HepG2 (cell line): ENCODE measurements at regions not wholly inside any gene's neighbourhood (a gene's known extent, or its start where the extent isn't known, plus 50 kb on each side); places are given as distances from the start of the nearest gene placed in this dataset.

Source experiments
- ATAC-seq: fragments of 200-7000 bp; cut with Tn5 transposase; 3 replicates; pipeline ENCODE4 v1.9.1; 2020; ENCODE audit warnings: mild to moderate bottlenecking, moderate library complexity
- BruUV-seq: library from RNA; stranded (reverse); fragments of 400-500 nt; replicated peaks from 2 replicates; lab custom pipeline; 2021; lab: Mats Ljungman, UMichigan
- CTCF ChIA-PET: fragments of 300-600 bp; formaldehyde crosslinking; extraction: SDS; loops from one replicate; lab custom pipeline; 2021; ENCODE audit warnings: low total read pairs, inconsistent platforms, low intra/inter-chr PET ratio; lab: Yijun Ruan, JAX
- POLR2A ChIA-PET: fragments of 350-600 bp; sonication (Branson Sonifier 250); formaldehyde crosslinking; loops from one replicate; lab custom pipeline; 2020; ENCODE audit warnings: antibody characterized with exemption, inconsistent platforms; lab: Yijun Ruan, JAX
- DNase-seq: peaks from one replicate; pipeline ENCODE4 v3.0.0-alpha.2; 2015; ENCODE audit warnings: low spot score
- FAIRE-seq: peaks from 3 replicates; lab custom pipeline; 2011; peaks lifted over from hg19 to GRCh38; lab: Jason Lieb, UNC
- H2AFZ ChIP-seq: one replicate; pipeline ENCODE4 v1.6.1; 2011; ENCODE audit warnings: low read length, inconsistent platforms
- H3K27ac ChIP-seq: fragments of 300-600 bp; 3 replicates; pipeline ENCODE4 v1.8.0; 2011; ENCODE audit warnings: mixed run types, mild to moderate bottlenecking, mixed read lengths, low read length, inconsistent platforms; ENCODE audit not compliant: insufficient read depth; ENCODE audit errors: extremely low read length
- H3K27me3 ChIP-seq, 2 experiments: fragments of 200-600 bp in 1 of 2; 2 replicates in 1 of 2; 3 replicates in 1 of 2; pipeline versions ENCODE4 v1.6.0 to v1.8.0; 2011; ENCODE audit warnings: low read length in 2 of 2, mild to moderate bottlenecking in 2 of 2, moderate library complexity in 2 of 2, inconsistent platforms in 1 of 2; ENCODE audit not compliant: insufficient read depth in 2 of 2, control insufficient read depth in 1 of 2
- H3K36me3 ChIP-seq, 2 experiments: fragments of 200-600 bp in 1 of 2; replicated peaks in 1 of 2; 2 replicates in 1 of 2; 3 replicates in 1 of 2; pipeline versions ENCODE4 v1.5.1 to v1.8.0; 2011; ENCODE audit warnings: low read length in 2 of 2, inconsistent platforms in 1 of 2; ENCODE audit not compliant: insufficient read depth in 2 of 2, control insufficient read depth in 1 of 2
- H3K4me1 ChIP-seq: 2 replicates; pipeline ENCODE4 v1.5.1; 2012; ENCODE audit warnings: low read length, inconsistent platforms; ENCODE audit not compliant: insufficient read depth
- H3K4me2 ChIP-seq: 2 replicates; pipeline ENCODE4 v1.6.0; 2011; ENCODE audit warnings: low read depth, low read length, inconsistent platforms
- H3K4me3 ChIP-seq, 3 experiments: fragments of 200-600 bp in 1 of 3; sonication (generic), shearing (Covaris generic) in 1 of 3; replicated peaks in 1 of 3; 2 replicates each; pipeline ENCODE4 v1.5.1; 2011 to 2016; ENCODE audit warnings: low read length in 3 of 3, inconsistent platforms in 2 of 3, low read depth in 2 of 3, mild to moderate bottlenecking in 2 of 3, control low read depth in 1 of 3, mixed read lengths in 1 of 3; ENCODE audit not compliant: insufficient read depth in 1 of 3
- H3K79me2 ChIP-seq: one replicate; pipeline ENCODE4 v1.6.1; 2011; ENCODE audit warnings: low read length, inconsistent platforms; ENCODE audit not compliant: insufficient read depth
- H3K9ac ChIP-seq: 2 replicates; pipeline ENCODE4 v1.6.0; 2011; ENCODE audit warnings: mild to moderate bottlenecking, low read depth, low read length, inconsistent platforms; ENCODE audit not compliant: insufficient read depth
- H3K9me3 ChIP-seq: 2 replicates; pipeline ENCODE4 v1.5.1; 2012; ENCODE audit warnings: mild to moderate bottlenecking, low read length
- H4K20me1 ChIP-seq: 2 replicates; pipeline ENCODE4 v1.6.0; 2011; ENCODE audit warnings: inconsistent platforms, mild to moderate bottlenecking, low read length, moderate library complexity; ENCODE audit not compliant: insufficient read depth
- ADNP ChIP-seq: sonication (generic); formaldehyde crosslinking; IDR thresholded peaks from 2 replicates; pipeline ENCODE4 v1.4.0; 2020; ENCODE audit warnings: missing genetic modification reagents
- CCAR2 ChIP-seq: fragments of 200-400 bp; formaldehyde crosslinking; optimal IDR thresholded peaks from 2 replicates; pipeline ENCODE3; 2018; ENCODE audit warnings: low read depth, mild to moderate bottlenecking, low read length, moderate library complexity
- CHCHD3 ChIP-seq: sonication (generic); formaldehyde crosslinking; IDR thresholded peaks from 2 replicates; pipeline ENCODE4 v1.8.0; 2022; ENCODE audit warnings: mild to moderate bottlenecking, missing genetic modification reagents, moderate library complexity
- NR2F6 ChIP-seq, 2 experiments: IDR thresholded peaks; 2 replicates each; pipeline ENCODE4 v1.6.1; 2016; ENCODE audit warnings: antibody characterized with exemption in 1 of 2, mild to moderate bottlenecking in 1 of 2
- SNRNP70 ChIP-seq: fragments of 200-400 bp; formaldehyde crosslinking; IDR thresholded peaks from 2 replicates; pipeline ENCODE4 v1.6.1; 2017; ENCODE audit warnings: mild to moderate bottlenecking, low read depth, low read length, moderate library complexity
- SP4 ChIP-seq: sonication (generic); formaldehyde crosslinking; IDR thresholded peaks from 2 replicates; pipeline ENCODE4 v1.8.1; 2023; ENCODE audit warnings: mild to moderate bottlenecking, missing genetic modification reagents
- ZNF761 ChIP-seq: sonication (generic); formaldehyde crosslinking; conservative IDR thresholded peaks from 2 replicates; pipeline ENCODE4 v1.4.0; 2020; ENCODE audit warnings: mild to moderate bottlenecking, missing genetic modification reagents
- ZSCAN21 ChIP-seq: sonication (generic); formaldehyde crosslinking; IDR thresholded peaks from 2 replicates; pipeline ENCODE4 v1.8.0; 2022; ENCODE audit warnings: mild to moderate bottlenecking, missing genetic modification reagents, moderate library complexity, borderline replicate concordance
- WGBS: methylation state at CpG from one replicate; pipeline ENCODE4 v1.1.6; 2017; ENCODE audit warnings: low lambda C conversion rate; 5-methylcytosine and 5-hydroxymethylcytosine counted together
- in situ Hi-C: cut with HindIII; loops from 2 replicates; pipeline ENCODE4 v1.10.0; 2017; ENCODE audit warnings: low pct_unique_long_range_greater_than_20kb; ENCODE audit not compliant: extremely low pct_ligation_motif_present
- intact Hi-C: fragments of 100-400 bp; cut with micrococcal nuclease; formaldehyde crosslinking; loops from one replicate; pipeline ENCODE4 v1.10.0; 2022; ENCODE audit not compliant: unreplicated experiment
- TF ChIP-seq, protein P1 (sequence below): sonication (generic); formaldehyde crosslinking; IDR thresholded peaks from 2 replicates; pipeline ENCODE4 v1.5.1; 2020; ENCODE audit warnings: mild to moderate bottlenecking, missing genetic modification reagents, borderline replicate concordance
- TF ChIP-seq, protein P2 (sequence below): IDR thresholded peaks from 2 replicates; pipeline ENCODE4 v1.6.1; 2016; ENCODE audit warnings: mild to moderate bottlenecking
- TF ChIP-seq, protein P3 (sequence below): sonication (generic); formaldehyde crosslinking; IDR thresholded peaks from 2 replicates; pipeline ENCODE4 v1.8.1; 2023; ENCODE audit warnings: mild to moderate bottlenecking, missing genetic modification reagents, borderline replicate concordance

DNA sequence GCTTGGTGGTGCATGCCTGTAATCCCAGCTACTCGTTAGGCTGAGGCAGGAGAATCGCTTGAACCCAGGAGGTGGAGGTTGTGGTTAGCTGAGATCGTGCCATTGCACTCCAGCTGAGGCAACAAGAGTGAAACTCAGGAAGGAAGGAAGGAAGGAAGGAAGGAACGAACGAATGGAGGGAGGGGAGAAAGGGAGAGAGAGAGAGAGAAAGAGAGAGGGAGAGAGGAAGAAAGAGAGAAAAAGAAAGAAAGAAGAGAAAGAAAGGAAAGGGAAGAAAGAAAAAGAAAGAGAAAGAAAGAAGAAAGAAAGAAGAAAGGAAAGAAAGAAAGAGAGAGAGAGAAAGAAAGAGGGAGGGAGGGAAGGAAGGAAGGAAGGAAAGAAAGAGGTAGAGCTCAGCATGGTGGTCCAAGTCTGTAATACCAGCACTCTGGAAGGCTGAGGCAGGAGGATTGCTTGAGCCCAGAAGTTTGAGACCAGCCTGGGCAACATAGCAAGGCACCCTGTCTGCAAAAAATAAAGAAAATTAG is 81.9 kb downstream of the P2RY1 start:
- WGBS = 2% methylated on average over 5 of the region's 5 CpGs
- Histone ChIP-seq H3K79me2 (no peaks in the 10 kb centered on the region), H3K27me3 (no peaks in the 10 kb centered on the region), H3K4me2 (no peak overlapping the region), H3K9ac (no peak overlapping the region), H3K27ac (no peak overlapping the region), H3K9me3 (no peaks in the 10 kb centered on the region), H2AFZ (no peak overlapping the region), H3K4me3 (no peak overlapping the region), H3K36me3 (no peaks in the 10 kb centered on the region), H4K20me1 (no peaks in the 10 kb centered on the region), H3K4me1 (no peaks in the 10 kb centered on the region)
- no peak for FAIRE-seq
- POLR2A ChIA-PET = no interaction called here
- no TSS peak for BruUV-seq
- TF ChIP-seq ZSCAN21 (CRISPR knock-in tag) = no peak
- TF ChIP-seq ZNF761 (CRISPR knock-in tag) = no peak
- TF ChIP-seq SP4 (CRISPR knock-in tag) = no peak
- DNase-seq = no peak
- in situ Hi-C loops (no loop called here), intact Hi-C loops (no loop called here)
- ATAC-seq = no peak
- CTCF ChIA-PET = no interaction called here

DNA sequence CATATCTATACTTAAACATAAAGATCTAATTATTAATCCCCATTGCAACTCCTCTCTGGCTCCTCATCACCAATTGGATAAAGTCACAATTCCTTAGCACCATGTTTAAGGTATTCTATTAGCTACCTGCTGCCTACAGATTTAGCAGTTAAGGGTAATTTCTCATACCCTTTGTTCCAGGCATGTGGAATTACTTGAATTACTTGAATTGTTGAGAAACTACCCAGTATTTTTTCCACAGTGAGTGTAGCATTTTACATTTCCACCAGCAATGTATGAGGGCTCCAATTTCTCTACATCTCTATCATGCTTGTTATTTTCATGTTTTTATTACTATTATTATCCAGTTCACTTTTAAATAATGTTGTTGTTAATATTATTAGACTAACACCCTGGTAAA is 86.4 kb downstream of the P2RY1 start:
- Histone ChIP-seq H2AFZ (no peak overlapping the region), H3K4me2 (no peak overlapping the region), H3K79me2 (no peaks in the 10 kb centered on the region), H3K9ac (no peak overlapping the region), H3K36me3 (no peaks in the 10 kb centered on the region), H3K4me1 (no peaks in the 10 kb centered on the region), H4K20me1 (no peaks in the 10 kb centered on the region), H3K27me3 (no peaks in the 10 kb centered on the region), H3K9me3 (no peaks in the 10 kb centered on the region), H3K4me3 (no peak overlapping the region), H3K27ac (no peak overlapping the region)
- ChIA-PET CTCF (no interaction called here), POLR2A (no interaction called here)
- in situ Hi-C loops (no loop called here), intact Hi-C loops (no loop called here)
- no peak for DNase-seq
- no peak for ATAC-seq
- no peak for FAIRE-seq
- TF ChIP-seq, protein P1, sequence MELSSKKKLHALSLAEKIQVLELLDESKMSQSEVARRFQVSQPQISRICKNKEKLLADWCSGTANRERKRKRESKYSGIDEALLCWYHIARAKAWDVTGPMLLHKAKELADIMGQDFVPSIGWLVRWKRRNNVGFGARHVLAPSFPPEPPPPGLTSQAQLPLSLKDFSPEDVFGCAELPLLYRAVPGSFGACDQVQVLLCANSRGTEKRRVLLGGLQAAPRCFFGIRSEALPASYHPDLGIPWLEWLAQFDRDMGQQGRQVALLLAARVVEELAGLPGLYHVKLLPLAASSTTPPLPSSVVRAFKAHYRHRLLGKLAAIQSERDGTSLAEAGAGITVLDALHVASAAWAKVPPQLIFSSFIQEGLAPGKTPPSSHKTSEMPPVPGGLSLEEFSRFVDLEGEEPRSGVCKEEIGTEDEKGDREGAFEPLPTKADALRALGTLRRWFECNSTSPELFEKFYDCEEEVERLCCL (CRISPR knock-in tag) = no peak
- TF ChIP-seq SNRNP70 (no peak), CCAR2 (no peak), CHCHD3 (CRISPR knock-in tag) (no peak), ADNP (CRISPR knock-in tag) (no peak), NR2F6 (IDR thresholded peaks at IDR 0.05) (no peak), NR2F6 (CRISPR knock-in tag; IDR thresholded peaks at IDR 0.05) (no peak)
- TF ChIP-seq, protein P2, sequence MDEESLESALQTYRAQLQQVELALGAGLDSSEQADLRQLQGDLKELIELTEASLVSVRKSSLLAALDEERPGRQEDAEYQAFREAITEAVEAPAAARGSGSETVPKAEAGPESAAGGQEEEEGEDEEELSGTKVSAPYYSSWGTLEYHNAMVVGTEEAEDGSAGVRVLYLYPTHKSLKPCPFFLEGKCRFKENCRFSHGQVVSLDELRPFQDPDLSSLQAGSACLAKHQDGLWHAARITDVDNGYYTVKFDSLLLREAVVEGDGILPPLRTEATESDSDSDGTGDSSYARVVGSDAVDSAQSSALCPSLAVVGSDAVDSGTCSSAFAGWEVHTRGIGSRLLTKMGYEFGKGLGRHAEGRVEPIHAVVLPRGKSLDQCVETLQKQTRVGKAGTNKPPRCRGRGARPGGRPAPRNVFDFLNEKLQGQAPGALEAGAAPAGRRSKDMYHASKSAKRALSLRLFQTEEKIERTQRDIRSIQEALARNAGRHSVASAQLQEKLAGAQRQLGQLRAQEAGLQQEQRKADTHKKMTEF = no peak
- TF ChIP-seq, protein P3, sequence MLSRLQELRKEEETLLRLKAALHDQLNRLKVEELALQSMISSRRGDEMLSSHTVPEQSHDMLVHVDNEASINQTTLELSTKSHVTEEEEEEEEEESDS (CRISPR knock-in tag) = no peak
- BruUV-seq = no TSS peak
